CD4-positive, CD25-positive, alpha-beta regulatory T cell (primary cell): ENCODE measurements at regions not wholly inside any gene's neighbourhood (a gene's known extent, or its start where the extent isn't known, plus 50 kb on each side); places are given as distances from the start of the nearest gene placed in this dataset.

ENCODE experiments used
- ATAC-seq, 2 donors: fragments of 150-1000 bp; cut with Tn5 transposase; one replicate each; pipeline ENCODE4 v1.10.0; 2021; ENCODE audit warnings: low read depth in 2 of 2, moderate number of reproducible peaks in 2 of 2, moderate library complexity in 1 of 2
- DNase-seq, 3 donors: peaks; one replicate each; pipeline versions ENCODE4 v3.0.0 to v3.0.0-alpha.2; 2012 to 2022; ENCODE audit warnings: mixed read lengths in 1 of 3
- H3K27ac ChIP-seq: one replicate; pipeline ENCODE4 v1.7.0; 2013; ENCODE audit warnings: mild to moderate bottlenecking, low read length; ENCODE audit not compliant: insufficient read depth, poor library complexity, severe bottlenecking
- H3K27me3 ChIP-seq: one replicate; pipeline ENCODE4 v1.7.0; 2013; ENCODE audit warnings: low read length; ENCODE audit not compliant: control insufficient read depth, insufficient read depth
- H3K36me3 ChIP-seq: one replicate; pipeline ENCODE4 v1.7.0; 2013; ENCODE audit warnings: mild to moderate bottlenecking, low read length, moderate library complexity; ENCODE audit not compliant: control insufficient read depth, insufficient read depth
- H3K4me1 ChIP-seq: 2 replicates; pipeline ENCODE4 v1.7.0; 2013; ENCODE audit warnings: mild to moderate bottlenecking, low read length; ENCODE audit not compliant: insufficient read depth, control insufficient read depth, poor library complexity, severe bottlenecking
- H3K4me3 ChIP-seq: one replicate; pipeline ENCODE4 v1.7.0; 2013; ENCODE audit warnings: low read depth, mild to moderate bottlenecking, low read length, moderate library complexity
- H3K9me3 ChIP-seq, 2 experiments: 1 replicate in 1 of 2; 2 replicates in 1 of 2; pipeline ENCODE4 v1.7.0; 2013; ENCODE audit warnings: low read length in 2 of 2, mild to moderate bottlenecking in 1 of 2, moderate library complexity in 1 of 2; ENCODE audit not compliant: control insufficient read depth in 2 of 2
- H3K27ac Mint-ChIP-seq, 3 donors: one replicate each; pipeline ENCODE4 v1.8.0; 2020 to 2022; ENCODE audit warnings: mild to moderate bottlenecking in 3 of 3, mixed read lengths in 3 of 3, moderate library complexity in 2 of 3
- H3K27me3 Mint-ChIP-seq: one replicate; pipeline ENCODE4 v1.8.0; 2022; ENCODE audit warnings: mild to moderate bottlenecking, mixed read lengths
- H3K36me3 Mint-ChIP-seq: one replicate; pipeline ENCODE4 v1.8.0; 2020; ENCODE audit warnings: mixed read lengths
- H3K4me1 Mint-ChIP-seq, 4 donors: one replicate each; pipeline ENCODE4 v1.8.0; 2020 to 2022; ENCODE audit warnings: mixed read lengths in 4 of 4, mild to moderate bottlenecking in 1 of 4
- H3K4me3 Mint-ChIP-seq, 4 donors: one replicate each; pipeline ENCODE4 v1.8.0; 2020 to 2022; ENCODE audit warnings: mild to moderate bottlenecking in 4 of 4, mixed read lengths in 4 of 4, moderate library complexity in 3 of 4
- H3K9me3 Mint-ChIP-seq, 7 donors: one replicate each; pipeline ENCODE4 v1.8.0; 2020 to 2022; ENCODE audit warnings: mixed read lengths in 7 of 7, mild to moderate bottlenecking in 3 of 7, moderate library complexity in 2 of 7

GRCh38 chr6:14467591-14467990 lies 350.0 kb downstream of the CD83 start:
- Mint-ChIP-seq H3K4me3 (peak overlapping the region in 1 of 4 donors; percentile 44), H3K36me3 (no peaks in the 10 kb centered on the region), H3K27me3 (peaks cover 16% of the 10 kb centered on the region), H3K9me3 (peaks cover 0 to 14% (median 10%) of the 10 kb centered on the region in 7 donors), H3K4me1 (no peaks in the 10 kb centered on the region), H3K27ac (no peak overlapping the region)
- no peak overlapping the region for H3K27ac ChIP-seq
- H3K4me3 ChIP-seq, result no peak overlapping the region
- DNase-seq, result no peak
- ATAC-seq, result no peak
- H3K27me3 ChIP-seq, result no peaks in the 10 kb centered on the region
- no peaks in the 10 kb centered on the region for H3K4me1 ChIP-seq
- H3K36me3 ChIP-seq, result no peaks in the 10 kb centered on the region
- no peaks in the 10 kb centered on the region for H3K9me3 ChIP-seq

GRCh38 chr6:14468647-14469321 lies 351.2 kb downstream of the CD83 start:
- H3K9me3 Mint-ChIP-seq, result peaks cover 0 to 14% (median 10%) of the 10 kb centered on the region in 7 donors

GRCh38 chr6:14470101-14470500 lies 352.5 kb downstream of the CD83 start:
- Mint-ChIP-seq H3K36me3 (no peaks in the 10 kb centered on the region), H3K4me1 (no peaks in the 10 kb centered on the region), H3K27ac (no peak overlapping the region), H3K27me3 (peaks cover 16% of the 10 kb centered on the region), H3K9me3 (peaks cover 0 to 14% (median 10%) of the 10 kb centered on the region in 7 donors), H3K4me3 (no peak overlapping the region)
- H3K36me3 ChIP-seq, result no peaks in the 10 kb centered on the region
- DNase-seq, result no peak
- no peak overlapping the region for H3K27ac ChIP-seq
- no peaks in the 10 kb centered on the region for H3K27me3 ChIP-seq
- H3K4me1 ChIP-seq, result no peaks in the 10 kb centered on the region
- ATAC-seq, result no peak
- no peak overlapping the region for H3K4me3 ChIP-seq
- H3K9me3 ChIP-seq, result no peaks in the 10 kb centered on the region

More at GRCh38 chr6:14468647-14469321, 351.2 kb downstream of the CD83 start:
- Mint-ChIP-seq H3K4me1 (no peaks in the 10 kb centered on the region), H3K27ac (peak overlapping the region in 1 of 3 donors; percentile 71), H3K4me3 (no peak overlapping the region), H3K27me3 (peaks cover 16% of the 10 kb centered on the region), H3K36me3 (no peaks in the 10 kb centered on the region)
- Histone ChIP-seq H3K4me3 (no peak overlapping the region), H3K36me3 (no peaks in the 10 kb centered on the region), H3K27ac (no peak overlapping the region), H3K27me3 (no peaks in the 10 kb centered on the region), H3K9me3 (no peaks in the 10 kb centered on the region), H3K4me1 (no peaks in the 10 kb centered on the region)
- ATAC-seq (no peak), DNase-seq (no peak)

- Mint-ChIP-seq H3K4me1 (no peaks in the 10 kb centered on the region), H3K4me3 (no peak overlapping the region), H3K36me3 (no peaks in the 10 kb centered on the region), H3K27me3 (peaks cover 14% of the 10 kb centered on the region), H3K9me3 (peaks cover 0 to 14% (median 7%) of the 10 kb centered on the region in 7 donors), H3K27ac (no peak overlapping the region)
- H3K4me3 ChIP-seq, result no peak overlapping the region
- H3K27me3 ChIP-seq, result no peaks in the 10 kb centered on the region
- no peak overlapping the region for H3K27ac ChIP-seq
- H3K4me1 ChIP-seq, result no peaks in the 10 kb centered on the region
- ATAC-seq (no peak), DNase-seq (no peak)
- no peaks in the 10 kb centered on the region for H3K9me3 ChIP-seq
- no peaks in the 10 kb centered on the region for H3K36me3 ChIP-seq
These were observed 353.1 kb downstream of the CD83 start for GRCh38 chr6:14470671-14471070.

GRCh38 chr6:14472255-14472985 lies 354.8 kb downstream of the CD83 start:
- DNase-seq (no peak), ATAC-seq (no peak)
- Histone ChIP-seq H3K27me3 (no peaks in the 10 kb centered on the region), H3K9me3 (no peaks in the 10 kb centered on the region), H3K27ac (no peak overlapping the region), H3K36me3 (no peaks in the 10 kb centered on the region), H3K4me1 (no peaks in the 10 kb centered on the region), H3K4me3 (no peak overlapping the region)
- Mint-ChIP-seq H3K27me3 (peaks cover 10% of the 10 kb centered on the region), H3K36me3 (no peaks in the 10 kb centered on the region), H3K9me3 (peaks cover 0 to 14% (median 4%) of the 10 kb centered on the region in 7 donors), H3K4me3 (no peak overlapping the region), H3K27ac (no peak overlapping the region), H3K4me1 (no peaks in the 10 kb centered on the region)

- Mint-ChIP-seq H3K4me3 (no peak overlapping the region), H3K36me3 (no peaks in the 10 kb centered on the region)
- ATAC-seq, result no peak
These were observed 355.4 kb downstream of the CD83 start for GRCh38 chr6:14472986-14473337.

GRCh38 chr6:14474816-14475215 lies 357.2 kb downstream of the CD83 start:
- Mint-ChIP-seq H3K4me1 (no peaks in the 10 kb centered on the region), H3K27me3 (no peaks in the 10 kb centered on the region), H3K9me3 (peaks cover 0 to 5% (median 0%) of the 10 kb centered on the region in 7 donors), H3K36me3 (no peaks in the 10 kb centered on the region), H3K27ac (no peak overlapping the region), H3K4me3 (no peak overlapping the region)
- H3K27ac ChIP-seq, result no peak overlapping the region
- H3K4me3 ChIP-seq, result no peak overlapping the region
- DNase-seq (no peak), ATAC-seq (no peak)
- no peaks in the 10 kb centered on the region for H3K4me1 ChIP-seq
- no peaks in the 10 kb centered on the region for H3K27me3 ChIP-seq
- no peaks in the 10 kb centered on the region for H3K9me3 ChIP-seq
- no peaks in the 10 kb centered on the region for H3K36me3 ChIP-seq

More at GRCh38 chr6:14472986-14473337, 355.4 kb downstream of the CD83 start:
- Histone ChIP-seq H3K27ac (no peak overlapping the region), H3K36me3 (no peaks in the 10 kb centered on the region), H3K4me3 (no peak overlapping the region), H3K4me1 (no peaks in the 10 kb centered on the region), H3K9me3 (no peaks in the 10 kb centered on the region), H3K27me3 (no peaks in the 10 kb centered on the region)
- Mint-ChIP-seq H3K4me1 (no peaks in the 10 kb centered on the region), H3K27ac (no peak overlapping the region), H3K27me3 (peaks cover 4% of the 10 kb centered on the region), H3K9me3 (peaks cover 0 to 10% (median 4%) of the 10 kb centered on the region in 7 donors)
- no peak for DNase-seq

- H3K36me3 Mint-ChIP-seq, result no peaks in the 10 kb centered on the region
- DNase-seq, result no peak
- no peaks in the 10 kb centered on the region for H3K4me1 Mint-ChIP-seq
- Histone ChIP-seq H3K9me3 (no peaks in the 10 kb centered on the region), H3K27ac (no peak overlapping the region), H3K4me1 (no peaks in the 10 kb centered on the region), H3K4me3 (no peak overlapping the region), H3K27me3 (no peaks in the 10 kb centered on the region), H3K36me3 (no peaks in the 10 kb centered on the region)
- no peak overlapping the region for H3K4me3 Mint-ChIP-seq
- H3K9me3 Mint-ChIP-seq, result peaks cover 0 to 5% (median 0%) of the 10 kb centered on the region in 7 donors
- no peak for ATAC-seq
- no peaks in the 10 kb centered on the region for H3K27me3 Mint-ChIP-seq
- no peak overlapping the region for H3K27ac Mint-ChIP-seq
These were observed 357.7 kb downstream of the CD83 start for GRCh38 chr6:14475306-14475705.
